Hepatic stellate cell (primary cell): ENCODE measurements at regions not wholly inside any gene's neighbourhood (a gene's known extent, or its start where the extent isn't known, plus 50 kb on each side); places are given as distances from the start of the nearest gene placed in this dataset.
"Not testable (repeated sequence)": the region's sequence is repeated elsewhere in the genome, so short reads cannot be mapped to it uniquely, and the experiment has no call there.

Experiments used
- DNase-seq: peaks from one replicate; pipeline ENCODE4 v3.0.0; 2011; ENCODE audit warnings: low spot score

DNA sequence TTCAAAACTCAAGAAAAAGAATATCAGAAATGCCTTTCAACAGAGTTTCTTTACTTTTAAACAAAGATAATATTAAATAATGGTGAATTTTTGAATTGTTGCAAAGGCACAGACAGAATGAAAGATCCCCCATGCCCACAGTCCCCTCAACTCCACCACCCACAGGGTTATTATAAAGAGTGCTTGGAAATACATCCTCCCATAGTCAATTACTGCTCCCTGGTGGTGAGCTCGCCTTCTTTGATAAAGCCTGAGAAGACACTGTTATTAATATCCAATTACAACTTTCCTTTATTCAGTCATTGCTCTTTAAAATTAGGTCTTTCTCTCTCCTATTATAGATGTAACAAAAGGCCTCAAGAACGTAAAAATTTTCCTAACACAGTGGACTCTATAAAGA lies 490.2 kb upstream of the RORB start:
- no peak for DNase-seq

DNA sequence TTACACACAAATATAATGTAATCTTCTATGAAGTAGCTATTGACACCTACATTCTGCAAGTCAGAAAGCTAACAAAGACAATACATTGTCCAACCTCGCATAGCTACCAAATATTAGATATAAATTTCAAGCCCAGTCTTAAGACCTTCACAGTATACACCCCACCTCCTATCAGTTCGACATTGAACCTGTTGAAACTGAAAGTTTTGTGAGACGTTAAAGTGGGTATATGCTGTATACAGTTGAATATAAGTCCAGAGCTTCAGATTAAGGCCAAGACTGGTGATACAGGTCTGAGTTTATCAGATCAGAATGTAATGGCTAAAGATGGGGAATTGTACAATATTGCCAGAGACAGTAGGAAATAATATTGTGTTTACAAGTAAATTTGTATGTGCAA lies 489.3 kb upstream of the RORB start:
- DNase-seq: no peak

DNA sequence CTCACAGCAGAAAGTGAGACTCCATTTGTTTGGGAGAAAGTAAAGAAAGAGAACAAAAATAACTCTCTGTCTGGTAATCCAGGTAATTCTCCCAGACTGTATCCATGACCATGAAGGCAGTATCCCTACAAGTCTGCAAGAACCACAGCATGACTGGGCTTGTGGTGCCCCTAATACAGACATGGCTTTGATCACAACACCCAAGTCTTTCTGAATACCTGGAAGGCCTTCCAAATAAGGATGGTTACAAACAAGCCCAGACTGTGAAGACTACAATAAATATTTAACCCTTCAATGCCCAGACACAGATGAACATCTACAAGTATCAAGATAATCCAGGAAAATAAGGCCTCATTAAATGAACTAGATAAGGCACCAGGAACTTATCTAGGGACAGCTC lies 481.1 kb upstream of the RORB start:
- no peak for DNase-seq

DNA sequence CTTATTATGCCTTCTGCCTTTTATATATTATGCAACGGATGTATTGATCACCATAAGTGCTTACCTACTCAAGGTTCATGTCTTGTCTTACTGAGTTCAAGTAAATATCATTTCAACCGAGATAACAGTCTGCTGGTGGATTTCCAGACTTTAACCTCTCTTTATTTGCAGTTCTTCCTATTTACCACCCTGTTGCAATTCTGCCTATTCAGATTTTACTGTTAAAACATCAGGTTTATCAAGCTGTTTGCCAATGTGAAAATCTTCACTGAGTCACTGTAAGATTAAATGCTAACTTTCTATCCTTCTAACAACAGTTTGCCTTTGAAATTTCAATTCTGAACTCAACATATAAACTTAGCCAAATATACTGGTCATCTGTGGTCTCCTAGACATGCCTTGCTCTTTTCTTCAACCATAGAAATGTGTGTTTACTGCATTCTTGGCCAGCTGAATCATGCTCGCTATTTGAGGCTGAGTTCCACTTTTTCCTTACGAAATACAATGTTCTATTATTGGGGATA lies 471.7 kb upstream of the RORB start:
- DNase-seq: no peak

DNA sequence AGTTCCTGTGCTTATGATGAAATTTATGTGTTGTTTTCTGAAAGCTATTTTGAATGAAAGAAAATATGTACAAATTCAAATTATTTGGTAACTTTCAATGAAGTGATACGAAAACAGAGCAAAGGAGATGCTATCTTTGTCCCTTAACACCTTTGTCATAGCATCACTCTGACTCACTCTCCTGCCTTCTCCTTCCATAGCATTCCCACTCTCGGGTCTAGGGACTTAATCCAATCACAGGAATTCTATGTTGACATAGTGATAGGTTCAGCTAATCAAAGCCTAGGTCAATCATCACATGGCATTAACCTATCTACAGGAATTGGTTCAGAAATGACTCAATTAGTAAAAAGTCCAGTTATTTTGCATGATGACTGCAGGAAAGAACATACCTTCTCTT lies 464.7 kb upstream of the RORB start:
- DNase-seq: no peak

DNA sequence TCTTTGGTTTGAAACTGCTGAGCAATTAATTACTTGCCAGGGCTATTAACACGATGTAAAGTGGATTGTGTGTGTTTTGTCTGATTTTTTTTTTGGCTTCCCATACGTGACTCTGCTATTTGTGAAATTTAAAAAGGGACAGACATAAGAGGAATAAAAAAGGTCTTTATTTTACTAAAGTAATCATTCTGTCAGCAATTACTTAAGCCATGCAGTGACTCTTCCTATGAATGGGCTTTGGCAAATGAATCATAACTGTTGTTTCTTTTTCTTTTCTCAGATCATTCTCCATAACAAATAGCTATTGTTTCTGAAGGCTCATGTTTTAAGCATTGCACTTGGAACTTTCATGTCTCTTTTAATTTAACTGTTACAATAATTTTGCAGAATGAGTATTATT lies 461.3 kb upstream of the RORB start:
- no peak for DNase-seq

DNA sequence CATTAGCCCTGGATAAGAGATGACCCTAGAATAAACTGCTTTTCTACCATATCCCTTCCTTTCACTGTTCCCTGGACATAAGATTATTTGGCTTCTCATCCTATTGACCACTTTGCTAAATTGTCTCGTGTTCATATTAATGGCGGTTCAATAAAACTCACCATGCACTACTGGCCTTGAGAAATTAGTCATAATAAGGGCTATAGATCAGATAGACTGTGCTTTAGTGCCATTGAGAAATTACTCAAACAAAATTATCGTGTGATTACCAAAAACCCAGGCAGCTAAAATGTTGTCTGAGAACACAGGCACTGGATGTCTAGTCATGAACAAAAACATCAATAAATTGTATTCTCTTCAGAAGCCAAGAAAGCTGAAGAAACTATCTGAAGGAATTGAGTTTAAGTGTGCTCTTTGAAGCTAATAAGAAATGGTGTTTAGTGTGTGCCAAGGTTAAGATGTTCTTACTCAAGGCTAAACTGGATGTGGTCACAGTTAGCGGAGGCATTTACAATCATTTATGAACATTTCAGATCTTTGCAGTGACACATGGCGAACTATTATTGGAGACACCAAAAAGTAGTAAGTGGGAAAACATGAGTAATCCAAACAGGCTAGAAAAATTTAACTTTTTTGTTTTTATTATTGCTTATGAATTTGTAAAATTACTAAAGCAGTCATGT lies 460.4 kb upstream of the RORB start:
- no peak for DNase-seq

DNA sequence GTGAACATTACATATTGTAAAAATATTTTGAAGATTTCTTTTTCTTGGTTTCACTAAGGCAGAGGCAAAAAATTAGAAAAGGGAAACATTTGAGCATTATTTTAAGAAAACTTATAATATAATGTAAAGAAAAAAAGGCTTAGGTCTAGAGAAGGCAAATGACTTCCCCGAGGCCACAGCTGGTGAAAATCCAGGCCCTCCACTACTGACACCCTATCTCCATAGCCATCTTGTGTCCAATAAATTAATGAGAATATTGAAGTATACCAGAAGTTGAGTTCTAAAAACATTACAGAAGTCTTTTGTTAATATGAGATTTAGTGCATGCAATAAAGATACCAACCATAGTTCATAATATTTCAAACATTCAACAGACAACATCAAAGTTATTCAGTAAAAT lies 459.9 kb upstream of the RORB start:
- no peak for DNase-seq

DNA sequence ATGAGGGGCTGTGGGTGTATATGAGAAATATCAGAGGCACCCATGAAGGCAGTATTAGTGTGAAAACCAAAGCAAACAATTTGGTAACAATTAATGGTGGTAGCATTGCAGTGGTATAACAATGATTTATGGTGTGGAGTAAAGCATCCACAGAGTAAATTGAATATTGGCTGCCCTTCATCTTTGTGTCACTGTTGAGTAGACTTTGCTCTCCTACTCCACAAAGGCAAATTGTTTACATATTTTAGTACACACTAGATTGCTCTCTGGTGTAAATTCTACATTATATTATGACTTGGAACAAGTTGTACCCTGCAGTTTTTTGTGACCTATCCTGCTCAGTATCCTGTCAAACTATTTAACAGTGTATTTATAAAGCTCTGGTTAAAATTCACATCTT lies 455.5 kb upstream of the RORB start:
- no peak for DNase-seq

DNA sequence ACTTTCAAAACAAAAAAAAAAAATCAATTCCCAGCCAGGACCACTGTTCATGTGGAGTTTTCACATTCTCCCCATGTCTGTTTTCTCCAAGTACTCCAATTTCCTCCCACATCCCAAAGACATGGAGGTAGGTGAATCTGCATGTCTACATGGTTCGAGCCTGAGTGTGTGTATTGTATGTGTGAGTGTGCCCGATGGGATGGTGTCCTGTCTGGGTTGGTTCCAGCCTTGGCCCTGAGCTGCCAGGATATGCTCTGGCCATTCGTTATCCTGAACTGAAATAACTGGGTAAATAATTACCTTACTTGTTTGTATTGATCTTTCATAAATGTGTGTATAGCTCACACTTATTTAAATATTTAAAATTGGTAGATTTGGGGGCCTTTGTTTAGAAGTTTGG lies 452.3 kb upstream of the RORB start:
- no peak for DNase-seq

DNA sequence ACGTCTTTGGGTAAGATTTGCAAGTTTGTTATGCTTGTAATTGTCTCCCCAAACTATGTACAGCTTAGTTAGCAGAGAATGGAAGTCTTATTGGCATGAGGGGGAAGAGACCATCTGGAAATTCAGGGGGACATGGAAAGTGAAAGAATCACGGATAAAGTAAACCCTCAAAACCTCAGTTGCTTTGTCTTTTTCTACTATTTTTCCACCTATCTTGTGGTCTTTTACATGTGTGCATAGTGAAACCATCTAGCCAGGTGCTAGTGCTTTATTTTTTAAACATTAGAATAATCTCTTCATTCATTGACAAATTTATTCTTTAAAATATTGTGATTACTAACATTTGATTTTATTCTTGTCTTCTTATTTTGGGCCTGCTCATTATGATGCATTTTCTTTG lies 441.1 kb upstream of the RORB start:
- DNase-seq: no peak

DNA sequence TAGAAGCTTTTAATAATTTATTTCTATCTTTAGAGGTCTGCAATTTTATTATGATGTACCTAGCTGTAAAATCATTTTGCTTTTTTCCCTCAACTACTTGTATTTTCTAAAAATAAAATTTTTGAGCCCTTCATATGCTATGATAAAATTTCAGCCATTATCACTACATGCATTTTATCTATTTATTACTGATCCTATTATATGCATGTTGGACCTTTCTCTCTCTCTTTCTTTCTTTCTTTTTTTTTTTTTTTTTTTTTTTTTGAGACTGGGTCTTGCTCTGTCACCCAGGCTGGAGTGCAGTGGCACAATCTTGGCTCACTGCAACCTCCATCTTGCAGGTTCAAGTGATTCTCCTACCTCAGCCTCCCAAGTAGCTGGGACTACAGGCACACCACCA lies 440.1 kb upstream of the RORB start:
- not testable (repeated sequence) for DNase-seq

DNA sequence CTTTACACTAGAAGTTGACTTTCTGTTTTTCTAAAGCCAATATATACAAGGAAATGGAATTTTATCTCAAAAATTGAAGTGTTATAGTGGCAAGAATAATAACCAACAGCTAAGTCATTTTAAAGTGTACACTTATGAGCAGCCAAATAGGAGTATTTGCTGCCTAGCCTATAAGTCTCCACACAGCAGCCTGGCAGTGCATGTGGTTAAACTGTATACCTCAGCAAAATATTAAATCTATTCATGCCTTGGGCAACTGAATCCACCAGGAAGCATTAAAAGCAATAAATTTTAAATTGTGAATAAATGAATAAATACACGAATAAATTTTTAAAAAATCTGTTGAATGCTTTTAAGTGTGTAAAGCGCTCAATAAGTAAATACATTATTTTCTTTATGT lies 432.4 kb upstream of the RORB start:
- no peak for DNase-seq

DNA sequence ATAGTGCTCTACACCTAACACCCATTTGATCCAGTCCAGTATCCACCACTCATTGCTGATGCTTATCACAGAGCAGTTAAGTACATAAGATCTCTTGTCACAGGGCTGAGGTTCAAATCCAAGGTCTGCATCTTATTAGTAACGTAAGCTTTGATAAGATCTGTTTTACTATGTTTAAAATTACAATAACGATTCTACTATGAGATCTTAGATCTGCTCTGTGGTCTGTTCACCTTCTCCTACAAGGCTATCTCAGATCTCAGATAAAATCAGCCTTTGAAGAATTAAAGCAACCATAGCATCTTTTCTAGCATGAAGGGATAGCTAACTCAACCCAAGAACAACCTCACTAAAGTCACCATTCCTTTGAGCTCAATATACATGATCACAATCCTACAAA lies 431.0 kb upstream of the RORB start:
- no peak for DNase-seq

DNA sequence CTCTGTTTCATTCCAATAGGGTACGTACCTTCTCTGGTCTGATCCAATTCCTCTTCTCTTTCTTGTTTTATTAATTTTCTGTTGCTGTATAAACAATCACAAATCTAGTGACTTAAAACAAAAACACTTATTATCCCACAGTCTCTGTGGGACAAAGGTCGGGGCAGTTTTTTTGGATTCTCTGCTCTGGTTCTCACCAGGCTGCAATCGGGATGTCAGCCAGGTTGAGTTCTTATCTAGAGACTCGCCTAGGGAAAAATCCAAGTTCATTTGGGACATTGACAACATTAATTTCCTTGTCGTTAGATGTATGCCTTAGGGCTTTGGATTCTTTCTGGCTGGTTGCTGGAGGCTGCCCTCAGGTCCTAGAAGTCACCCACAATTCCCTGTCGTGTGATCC lies 430.5 kb upstream of the RORB start:
- DNase-seq: no peak

DNA sequence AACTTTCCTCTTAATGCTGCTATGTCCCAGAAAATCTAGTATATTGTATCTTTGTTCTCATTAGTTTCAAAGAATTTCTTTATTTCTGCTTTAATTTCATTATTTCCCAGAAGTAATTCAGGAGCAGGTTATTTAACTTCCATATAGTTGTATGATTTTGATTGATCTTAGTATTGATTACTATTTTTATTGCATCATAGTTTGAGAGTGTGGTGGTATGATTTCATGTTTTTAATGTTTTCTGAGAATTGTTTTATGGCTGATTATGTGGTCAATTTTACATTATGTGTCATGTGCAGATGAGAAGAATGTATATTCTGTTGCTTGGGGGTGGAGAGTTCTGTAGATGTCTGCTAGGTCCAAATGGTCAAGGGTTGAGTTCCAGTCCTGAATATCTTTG lies 425.6 kb upstream of the RORB start:
- DNase-seq: no peak

DNA sequence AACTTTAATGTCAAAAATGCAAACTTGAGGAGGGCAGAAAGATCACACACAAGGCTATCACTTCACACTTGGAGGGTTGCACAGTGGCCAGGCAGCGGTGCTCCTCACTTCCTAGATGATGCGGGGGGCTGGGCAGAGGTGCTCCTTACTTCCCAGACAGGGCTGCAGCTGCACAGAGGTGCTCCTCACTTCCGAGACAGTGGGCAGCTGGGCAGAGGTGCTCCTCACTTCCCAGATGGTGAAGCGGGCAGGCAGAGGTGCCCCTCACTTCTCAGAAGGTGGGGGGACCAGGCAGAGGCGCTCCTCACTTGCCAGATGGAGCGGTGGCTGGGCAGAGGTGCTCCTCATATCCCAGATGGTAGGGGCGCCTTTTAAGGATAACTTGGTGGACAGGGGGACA lies 423.2 kb upstream of the RORB start:
- DNase-seq: no peak

DNA sequence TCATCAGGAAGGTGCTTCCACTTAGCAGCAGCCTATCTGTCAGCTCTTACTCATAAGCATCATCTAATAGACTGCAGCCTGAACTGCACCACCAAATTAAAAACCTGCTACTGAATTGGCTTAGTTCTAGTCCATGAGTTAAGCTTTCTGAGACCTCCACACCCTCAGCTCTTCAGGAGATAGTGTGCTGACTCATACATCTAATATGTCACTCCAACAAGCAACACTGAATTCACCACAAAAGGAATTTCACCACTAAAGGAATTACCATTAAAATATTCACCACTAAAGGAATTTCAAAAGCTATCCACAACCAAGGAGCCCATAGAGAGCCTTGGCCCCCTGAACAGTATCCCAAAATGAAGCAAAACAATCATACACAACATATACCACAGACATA lies 418.5 kb upstream of the RORB start:
- DNase-seq: no peak

DNA sequence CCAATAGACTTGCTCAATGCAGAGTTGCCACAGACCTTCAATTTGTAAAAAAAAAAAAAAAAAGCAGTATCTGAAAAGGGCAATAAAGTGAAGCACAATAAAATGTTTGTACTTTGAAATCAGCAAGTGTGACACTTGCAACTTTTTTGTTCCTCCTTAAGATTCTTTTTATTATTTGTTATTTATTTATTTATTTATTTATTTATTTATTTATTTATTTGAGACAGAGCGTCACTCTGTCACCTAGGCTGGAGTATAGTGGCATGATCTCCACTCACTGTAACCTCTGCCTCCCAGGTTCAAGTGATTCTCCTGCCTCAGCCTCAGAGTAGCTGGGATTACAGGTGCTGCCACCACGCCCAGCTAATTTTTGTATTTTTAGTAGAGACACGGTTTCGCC lies 416.5 kb upstream of the RORB start:
- not testable (repeated sequence) for DNase-seq

DNA sequence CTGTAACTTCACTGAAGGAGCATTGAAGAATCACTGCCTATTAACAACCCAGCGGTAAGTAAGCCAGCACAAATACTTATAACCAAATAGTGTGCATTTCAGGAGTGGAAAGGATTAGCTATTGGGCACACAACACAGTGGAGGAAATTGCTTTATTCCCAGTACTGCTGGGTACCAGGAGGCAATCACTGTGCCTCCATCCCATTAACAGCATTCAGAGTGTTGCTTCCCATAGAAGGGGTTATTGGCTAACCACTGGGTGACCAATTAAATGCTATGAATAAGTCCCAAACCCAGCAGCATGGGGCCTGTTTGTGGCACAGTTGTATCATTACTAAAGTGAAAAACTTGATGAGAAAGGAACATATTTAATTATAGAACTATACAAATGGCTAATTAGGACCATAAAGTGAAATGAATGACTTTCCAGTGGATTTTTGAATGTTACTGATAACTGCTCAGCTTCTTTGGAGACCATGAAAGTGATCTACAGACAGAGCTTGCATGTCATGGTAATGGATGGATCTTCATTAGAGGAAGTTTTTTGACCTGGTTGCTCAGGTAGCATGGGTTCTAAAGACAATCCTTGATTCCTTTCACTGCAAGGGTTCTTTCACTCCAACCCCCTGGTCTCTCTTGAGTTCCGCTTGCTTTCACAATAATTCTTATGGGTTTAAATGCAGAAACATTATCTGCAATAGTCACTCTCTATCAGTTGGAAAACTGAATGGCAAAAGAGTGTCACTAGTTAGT lies 413.3 kb upstream of the RORB start:
- DNase-seq: no peak

DNA sequence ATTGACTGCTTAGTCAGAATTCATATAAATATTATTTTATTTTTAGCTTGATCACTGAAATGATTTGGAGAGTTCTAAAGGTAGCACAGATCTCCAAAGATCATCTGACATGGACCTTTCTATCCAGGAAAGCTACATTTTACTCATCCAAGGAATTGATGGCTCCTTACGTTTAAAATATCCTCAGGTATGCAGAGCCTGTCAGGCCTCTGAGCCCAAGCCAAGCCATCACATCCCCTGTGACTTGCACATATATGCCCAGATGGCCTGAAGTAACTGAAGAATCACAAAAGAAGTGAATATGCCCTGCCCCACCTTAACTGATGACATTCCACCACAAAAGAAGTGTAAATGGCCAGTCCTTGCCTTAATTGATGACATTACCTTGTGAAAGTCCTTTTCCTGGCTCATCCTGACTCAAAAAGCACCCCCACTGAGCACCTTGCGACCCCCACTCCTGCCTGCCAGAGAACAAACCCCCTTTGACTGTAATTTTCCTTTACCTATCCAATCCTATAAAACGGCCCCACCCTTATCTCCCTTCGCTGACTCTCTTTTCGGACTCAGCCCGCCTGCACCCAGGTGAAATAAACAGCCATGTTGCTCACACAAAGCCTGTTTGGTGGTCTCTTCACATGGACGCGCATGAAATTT lies 411.6 kb upstream of the RORB start:
- not testable (repeated sequence) for DNase-seq

DNA sequence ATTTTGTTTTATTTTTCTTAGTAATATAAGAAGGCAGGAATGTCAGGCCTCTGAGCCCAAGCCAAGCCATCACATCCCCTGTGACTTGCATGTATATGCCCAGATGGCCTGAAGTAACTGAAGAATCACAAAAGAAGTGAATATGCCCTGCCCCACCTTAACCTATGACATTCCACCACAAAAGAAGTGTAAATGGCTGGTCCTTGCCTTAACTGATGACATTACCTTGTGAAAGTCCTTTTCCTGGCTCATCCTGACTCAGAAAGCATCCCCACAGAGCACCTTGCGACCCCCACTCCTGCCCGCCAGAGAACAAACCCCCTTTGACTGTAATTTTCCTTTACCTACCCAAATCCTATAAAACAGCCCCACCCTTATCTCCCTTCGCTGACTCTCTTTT lies 406.2 kb upstream of the RORB start:
- not testable (repeated sequence) for DNase-seq

DNA sequence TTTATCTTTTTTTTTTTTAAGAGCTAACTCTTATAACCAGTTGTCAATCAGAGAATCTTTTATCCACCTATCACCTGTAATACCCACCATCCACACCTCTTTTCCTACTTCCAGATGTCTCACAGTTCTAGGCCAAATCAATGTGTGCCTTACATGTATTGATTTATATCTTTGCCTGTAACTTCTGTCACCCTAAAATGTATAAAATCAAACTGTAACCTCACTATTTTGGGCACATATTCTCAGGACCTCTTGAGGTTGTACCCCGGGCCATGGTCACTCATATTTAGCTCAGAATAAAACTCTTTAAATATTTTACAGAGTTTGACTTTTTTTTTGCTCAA lies 404.7 kb upstream of the RORB start:
- DNase-seq: no peak
